GM15510 (cell line): ENCODE measurements at regions not wholly inside any gene's neighbourhood (a gene's known extent, or its start where the extent isn't known, plus 50 kb on each side); places are given as distances from the start of the nearest gene placed in this dataset.

Experiments used
- POLR2A ChIP-seq: IDR thresholded peaks from 3 replicates; pipeline ENCODE4 v1.6.1; 2011; ENCODE audit warnings: borderline replicate concordance; ENCODE audit not compliant: insufficient read length; ENCODE audit errors: extremely low read depth

- TF ChIP-seq POLR2A: no peak
Observed at GRCh38 chr1:198950036-198950435, 311.2 kb downstream of the PTPRC start.

- TF ChIP-seq POLR2A: no peak
Observed at GRCh38 chr1:198955085-198955484, 316.2 kb downstream of the PTPRC start.

- no peak for TF ChIP-seq POLR2A
Observed at GRCh38 chr1:198957044-198957443, 318.2 kb downstream of the PTPRC start.

GRCh38 chr1:198959032-198959431 is 320.2 kb downstream of the PTPRC start:
- TF ChIP-seq POLR2A: no peak

GRCh38 chr1:198959676-198960075 is 320.8 kb downstream of the PTPRC start:
- no peak for TF ChIP-seq POLR2A

GRCh38 chr1:198966519-198966918 is 327.7 kb downstream of the PTPRC start:
- no peak for TF ChIP-seq POLR2A

- no peak for TF ChIP-seq POLR2A
Observed at GRCh38 chr1:198967566-198967965, 328.7 kb downstream of the PTPRC start.

GRCh38 chr1:198968866-198969265 is 330.0 kb downstream of the PTPRC start:
- no peak for TF ChIP-seq POLR2A

- no peak for TF ChIP-seq POLR2A
Observed at GRCh38 chr1:198969981-198970380, 331.1 kb downstream of the PTPRC start.

- TF ChIP-seq POLR2A: no peak
Observed at GRCh38 chr1:198970916-198971315, 332.1 kb downstream of the PTPRC start.

GRCh38 chr1:198977909-198978308 is 339.1 kb downstream of the PTPRC start:
- no peak for TF ChIP-seq POLR2A

GRCh38 chr1:198978523-198978922 is 339.7 kb downstream of the PTPRC start:
- TF ChIP-seq POLR2A: no peak

GRCh38 chr1:198986036-198986435 is 347.2 kb downstream of the PTPRC start:
- no peak for TF ChIP-seq POLR2A

- no peak for TF ChIP-seq POLR2A
Observed at GRCh38 chr1:198986442-198986841, 347.6 kb downstream of the PTPRC start.

GRCh38 chr1:199002661-199003060 is 363.8 kb downstream of the PTPRC start:
- no peak for TF ChIP-seq POLR2A

- TF ChIP-seq POLR2A: no peak
Observed at GRCh38 chr1:199007423-199007822, 368.6 kb downstream of the PTPRC start.

- no peak for TF ChIP-seq POLR2A
Observed at GRCh38 chr1:199009447-199009846, 370.6 kb downstream of the PTPRC start.

GRCh38 chr1:199010492-199010891 is 371.7 kb downstream of the PTPRC start:
- TF ChIP-seq POLR2A: no peak

GRCh38 chr1:199010933-199011332 is 372.1 kb downstream of the PTPRC start:
- no peak for TF ChIP-seq POLR2A

- no peak for TF ChIP-seq POLR2A
Observed at GRCh38 chr1:199015799-199016198, 377.0 kb downstream of the PTPRC start.
